ENCODE measurements at regions not wholly inside any gene's neighbourhood (a gene's known extent, or its start where the extent isn't known, plus 50 kb on each side); places are given as distances from the start of the nearest gene placed in this dataset.

GRCh38 chr1:25146451-25146855 lies 85.8 kb downstream of the SYF2 start:
- DNase-seq (ENCODE audit: low read depth in 2 of 2) = no peak
- no peaks in the 10 kb centered on the region for H3K36me3 ChIP-seq (ENCODE audit: control insufficient read depth, insufficient read depth, low read length)
- H2AFZ ChIP-seq (ENCODE audit: low read length) = no peak overlapping the region
- H3K4me2 ChIP-seq (ENCODE audit: extremely low read depth, insufficient read depth, low read length) = no peak overlapping the region
- H4K20me1 ChIP-seq (ENCODE audit: control insufficient read depth, extremely low read depth, insufficient read depth, low read length) = no peaks in the 10 kb centered on the region
- H3K27me3 ChIP-seq (ENCODE audit: control insufficient read depth, insufficient read depth, low read length) = peaks cover 4% of the 10 kb centered on the region
- TF ChIP-seq CTCF (conservative IDR thresholded peaks at IDR 0.05 in 1 of 2, IDR thresholded peaks at IDR 0.05 in 1 of 2; ENCODE audit: low read depth in 1 of 2, low read length in 2 of 2) = no peak
- TF ChIP-seq EZH2 (IDR thresholded peaks at IDR 0.05; ENCODE audit: low read length, missing control alignments) = no peak
- no peaks in the 10 kb centered on the region for H3K4me1 ChIP-seq (ENCODE audit: control insufficient read depth, extremely low read depth, insufficient read depth, low read length)
- no peak overlapping the region for H3K4me3 ChIP-seq (replicated peaks in 1 of 4; ENCODE audit: control extremely low read depth in 1 of 4, insufficient read depth in 1 of 4, low read depth in 3 of 4, low read length in 4 of 4)
- H3K27ac ChIP-seq (ENCODE audit: insufficient read depth, low read length) = no peak overlapping the region
- no peaks in the 10 kb centered on the region for H3K79me2 ChIP-seq (ENCODE audit: control insufficient read depth, insufficient read depth, low read length)
- no peak overlapping the region for H3K9ac ChIP-seq (ENCODE audit: insufficient read depth, low read length)
- no peaks in the 10 kb centered on the region for H3K9me3 ChIP-seq (ENCODE audit: control insufficient read depth, insufficient read depth, low read depth, low read length)

DNA sequence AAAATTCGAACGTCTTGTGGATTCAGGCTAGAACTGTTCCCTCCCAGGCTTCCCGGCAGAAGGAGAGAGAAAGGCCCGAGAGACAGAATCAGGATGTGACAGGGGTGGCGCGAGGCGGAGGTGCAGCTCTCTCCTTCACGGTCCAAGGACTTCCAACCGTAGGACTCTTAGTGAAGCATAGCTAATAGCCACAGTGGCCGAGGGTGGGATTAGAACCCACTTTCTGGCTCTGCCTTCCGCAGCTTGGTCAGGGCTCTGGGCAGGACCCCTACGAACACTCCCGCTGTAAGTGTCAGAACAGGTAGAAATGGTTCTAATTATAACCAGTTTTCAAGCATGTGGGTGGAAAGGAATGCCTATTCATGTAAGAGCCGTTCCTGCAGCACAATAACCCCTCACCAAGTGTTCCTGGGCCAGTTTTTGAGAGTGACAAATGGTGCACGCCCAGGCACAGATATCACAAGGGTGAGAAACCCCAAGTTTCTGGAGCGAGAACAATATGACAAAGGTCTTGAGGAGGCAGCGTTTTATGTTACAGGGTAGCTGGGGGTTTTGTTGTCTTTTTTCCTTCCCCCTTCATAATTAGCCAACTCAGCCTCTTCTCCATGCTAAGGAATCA lies 86.4 kb downstream of the SYF2 start:
- H3K4me2 ChIP-seq (ENCODE audit: extremely low read depth, insufficient read depth, low read length) = no peak overlapping the region
- H3K27me3 ChIP-seq (ENCODE audit: control insufficient read depth, insufficient read depth, low read length) = peaks cover 4% of the 10 kb centered on the region
- H3K9me3 ChIP-seq (ENCODE audit: control insufficient read depth, insufficient read depth, low read depth, low read length) = no peaks in the 10 kb centered on the region
- H3K79me2 ChIP-seq (ENCODE audit: control insufficient read depth, insufficient read depth, low read length) = no peaks in the 10 kb centered on the region
- no peak overlapping the region for H3K4me3 ChIP-seq (replicated peaks in 1 of 4; ENCODE audit: control extremely low read depth in 1 of 4, insufficient read depth in 1 of 4, low read depth in 3 of 4, low read length in 4 of 4)
- H4K20me1 ChIP-seq (ENCODE audit: control insufficient read depth, extremely low read depth, insufficient read depth, low read length) = no peaks in the 10 kb centered on the region
- DNase-seq (ENCODE audit: low read depth in 2 of 2) = no peak
- H3K27ac ChIP-seq (ENCODE audit: insufficient read depth, low read length) = no peak overlapping the region
- no peak overlapping the region for H2AFZ ChIP-seq (ENCODE audit: low read length)
- H3K9ac ChIP-seq (ENCODE audit: insufficient read depth, low read length) = no peak overlapping the region
- H3K4me1 ChIP-seq (ENCODE audit: control insufficient read depth, extremely low read depth, insufficient read depth, low read length) = no peaks in the 10 kb centered on the region
- no peaks in the 10 kb centered on the region for H3K36me3 ChIP-seq (ENCODE audit: control insufficient read depth, insufficient read depth, low read length)
- TF ChIP-seq CTCF (conservative IDR thresholded peaks at IDR 0.05 in 1 of 2, IDR thresholded peaks at IDR 0.05 in 1 of 2; ENCODE audit: low read depth in 1 of 2, low read length in 2 of 2) = no peak
- no peak for TF ChIP-seq EZH2 (IDR thresholded peaks at IDR 0.05; ENCODE audit: low read length, missing control alignments)

GRCh38 chr1:25140073-25140797 lies 92.1 kb downstream of the SYF2 start:
- Histone ChIP-seq H2AFZ (ENCODE audit: low read length) (no peak overlapping the region), H3K4me2 (ENCODE audit: extremely low read depth, insufficient read depth, low read length) (no peak overlapping the region), H3K9ac (ENCODE audit: insufficient read depth, low read length) (no peak overlapping the region), H3K27me3 (ENCODE audit: control insufficient read depth, insufficient read depth, low read length) (peaks cover 12% of the 10 kb centered on the region), H3K4me1 (ENCODE audit: control insufficient read depth, extremely low read depth, insufficient read depth, low read length) (no peaks in the 10 kb centered on the region), H4K20me1 (ENCODE audit: control insufficient read depth, extremely low read depth, insufficient read depth, low read length) (no peaks in the 10 kb centered on the region), H3K27ac (ENCODE audit: insufficient read depth, low read length) (no peak overlapping the region), H3K36me3 (ENCODE audit: control insufficient read depth, insufficient read depth, low read length) (no peaks in the 10 kb centered on the region), H3K79me2 (ENCODE audit: control insufficient read depth, insufficient read depth, low read length) (no peaks in the 10 kb centered on the region), H3K9me3 (ENCODE audit: control insufficient read depth, insufficient read depth, low read depth, low read length) (no peaks in the 10 kb centered on the region), H3K4me3 (replicated peaks in 1 of 4; ENCODE audit: control extremely low read depth in 1 of 4, insufficient read depth in 1 of 4, low read depth in 3 of 4, low read length in 4 of 4) (no peak overlapping the region)
- no peak for DNase-seq (ENCODE audit: low read depth in 2 of 2)
- no peak for TF ChIP-seq EZH2 (IDR thresholded peaks at IDR 0.05; ENCODE audit: low read length, missing control alignments)
- TF ChIP-seq CTCF (conservative IDR thresholded peaks at IDR 0.05 in 1 of 2, IDR thresholded peaks at IDR 0.05 in 1 of 2; ENCODE audit: low read depth in 1 of 2, low read length in 2 of 2) = no peak
